ENCODE measurements at regions not wholly inside any gene's neighbourhood (a gene's known extent, or its start where the extent isn't known, plus 50 kb on each side); places are given as distances from the start of the nearest gene placed in this dataset.

DNA sequence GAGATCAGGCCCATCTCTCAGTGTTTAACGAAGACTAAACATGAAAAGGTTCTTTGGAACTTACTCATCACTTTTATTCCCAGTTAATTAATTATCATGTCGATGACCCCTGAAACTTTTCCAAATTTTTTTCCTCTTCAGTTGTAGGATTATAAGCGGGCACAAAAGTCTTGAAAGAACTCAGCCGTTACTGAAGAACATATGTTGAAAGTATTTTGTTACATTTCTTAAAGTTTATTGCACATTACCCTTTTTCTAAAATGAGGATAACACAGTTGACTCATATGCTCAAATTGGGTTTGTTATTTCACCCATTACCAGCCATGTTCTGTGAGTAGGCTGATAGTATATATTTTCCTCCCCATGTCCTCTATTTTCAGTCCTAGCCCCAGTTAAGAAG, 75.9 kb upstream of the COL3A1 start:
- no peak overlapping the region for H3K4me3 Mint-ChIP-seq
- H3K4me3 ChIP-seq (ENCODE audit: control insufficient read depth in 1 of 2, extremely low read depth in 1 of 2, low read length in 1 of 2): no peak overlapping the region
- no peaks in the 10 kb centered on the region for H3K36me3 ChIP-seq (ENCODE audit: control insufficient read depth in 2 of 2, extremely low read depth in 1 of 2, insufficient read depth in 1 of 2, low read length in 1 of 2)
- H3K4me1 ChIP-seq (ENCODE audit: control insufficient read depth in 1 of 2, extremely low read depth in 1 of 2, insufficient read depth in 2 of 2, low read length in 2 of 2): no peaks in the 10 kb centered on the region
- no peak for DNase-seq
- H3K36me3 Mint-ChIP-seq: no peaks in the 10 kb centered on the region
- POLR2A ChIA-PET: no interaction called here
- H3K27ac ChIP-seq (ENCODE audit: low read length): no peak overlapping the region
- no peaks in the 10 kb centered on the region for H3K9me3 ChIP-seq
- no peaks in the 10 kb centered on the region for H3K27me3 Mint-ChIP-seq
- CTCF ChIA-PET: no interaction called here
- no peaks in the 10 kb centered on the region for H3K27me3 ChIP-seq (replicated peaks in 1 of 2; ENCODE audit: control insufficient read depth in 2 of 2, extremely low read depth in 1 of 2, insufficient read depth in 2 of 2, low read length in 1 of 2)
- H3K4me1 Mint-ChIP-seq: no peaks in the 10 kb centered on the region
- H3K9me3 Mint-ChIP-seq: no peaks in the 10 kb centered on the region
- no CpG with 5 or more reads among the region's 4 CpGs for WGBS (ENCODE audit: insufficient coverage)
- no peak for ATAC-seq (replicated peaks in 1 of 4)
- no peak overlapping the region for H3K27ac Mint-ChIP-seq

DNA sequence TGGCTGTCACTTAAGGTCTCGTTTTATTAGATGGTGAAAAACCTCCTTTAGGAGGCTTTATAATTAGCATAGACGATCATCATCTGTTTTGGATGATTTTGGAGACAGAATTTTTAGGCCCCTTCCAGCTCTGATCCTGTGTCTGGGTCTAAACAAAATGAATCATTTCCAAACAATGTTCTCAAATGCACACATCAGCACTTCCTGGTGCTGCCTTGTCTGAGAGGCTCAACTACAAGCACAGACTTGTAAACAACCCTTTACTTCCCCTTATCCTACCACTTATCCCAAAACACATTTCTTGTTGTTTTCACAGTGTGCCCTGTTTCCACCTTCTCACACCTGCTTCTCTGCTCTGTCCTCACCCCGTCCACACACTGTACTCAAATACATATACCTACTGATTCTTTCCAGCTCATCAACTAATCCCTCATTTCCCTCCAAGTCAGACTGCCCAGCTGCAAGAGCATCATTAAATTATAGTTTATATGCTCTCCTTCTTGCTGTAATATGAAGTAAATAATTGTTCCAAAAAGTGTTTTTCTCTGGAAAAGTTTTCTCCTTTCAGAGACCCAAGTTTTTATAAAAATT, 71.2 kb upstream of the COL3A1 start:
- Histone ChIP-seq H3K9me3 (no peaks in the 10 kb centered on the region), H3K36me3 (ENCODE audit: control insufficient read depth in 2 of 2, extremely low read depth in 1 of 2, insufficient read depth in 1 of 2, low read length in 1 of 2) (no peaks in the 10 kb centered on the region), H3K4me1 (ENCODE audit: control insufficient read depth in 1 of 2, extremely low read depth in 1 of 2, insufficient read depth in 2 of 2, low read length in 2 of 2) (no peaks in the 10 kb centered on the region), H3K27ac (ENCODE audit: low read length) (no peak overlapping the region), H3K4me3 (ENCODE audit: control insufficient read depth in 1 of 2, extremely low read depth in 1 of 2, low read length in 1 of 2) (no peak overlapping the region), H3K27me3 (replicated peaks in 1 of 2; ENCODE audit: control insufficient read depth in 2 of 2, extremely low read depth in 1 of 2, insufficient read depth in 2 of 2, low read length in 1 of 2) (no peaks in the 10 kb centered on the region)
- ATAC-seq (replicated peaks in 1 of 4) (no peak), DNase-seq (no peak)
- ChIA-PET POLR2A (no interaction called here), CTCF (no interaction called here)
- Mint-ChIP-seq H3K27me3 (no peaks in the 10 kb centered on the region), H3K9me3 (peaks cover 0 to 3% (median 0%) of the 10 kb centered on the region in 3 donors), H3K27ac (no peak overlapping the region), H3K36me3 (no peaks in the 10 kb centered on the region), H3K4me1 (no peaks in the 10 kb centered on the region), H3K4me3 (no peak overlapping the region)
- 60% methylated on average over 1 of the region's 3 CpGs for WGBS (ENCODE audit: insufficient coverage)

DNA sequence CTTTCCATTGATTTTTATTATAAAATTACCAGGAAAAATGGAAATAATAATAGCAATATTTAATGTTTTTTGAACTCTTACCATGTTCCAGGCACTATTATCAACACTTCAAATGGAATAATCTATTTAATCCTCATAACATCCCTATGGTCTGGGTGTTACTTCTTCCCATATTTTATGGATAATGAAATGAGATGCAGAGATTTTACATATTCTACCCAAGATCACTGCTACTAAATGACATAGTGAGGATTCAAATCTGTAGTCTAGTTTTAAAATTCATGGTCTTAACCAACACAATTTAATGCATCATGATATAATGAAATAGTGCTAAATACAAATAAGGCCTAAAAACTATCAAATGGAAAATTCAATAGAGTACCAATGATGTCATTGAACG, 70.4 kb upstream of the COL3A1 start:
- Mint-ChIP-seq H3K36me3 (no peaks in the 10 kb centered on the region), H3K27me3 (no peaks in the 10 kb centered on the region), H3K4me1 (no peaks in the 10 kb centered on the region), H3K4me3 (no peak overlapping the region), H3K9me3 (peaks cover 0 to 3% (median 0%) of the 10 kb centered on the region in 3 donors), H3K27ac (no peak overlapping the region)
- DNase-seq (no peak), ATAC-seq (replicated peaks in 1 of 4) (no peak)
- Histone ChIP-seq H3K9me3 (no peaks in the 10 kb centered on the region), H3K27me3 (replicated peaks in 1 of 2; ENCODE audit: control insufficient read depth in 2 of 2, extremely low read depth in 1 of 2, insufficient read depth in 2 of 2, low read length in 1 of 2) (no peaks in the 10 kb centered on the region), H3K36me3 (ENCODE audit: control insufficient read depth in 2 of 2, extremely low read depth in 1 of 2, insufficient read depth in 1 of 2, low read length in 1 of 2) (no peaks in the 10 kb centered on the region), H3K27ac (ENCODE audit: low read length) (no peak overlapping the region), H3K4me3 (ENCODE audit: control insufficient read depth in 1 of 2, extremely low read depth in 1 of 2, low read length in 1 of 2) (no peak overlapping the region), H3K4me1 (ENCODE audit: control insufficient read depth in 1 of 2, extremely low read depth in 1 of 2, insufficient read depth in 2 of 2, low read length in 2 of 2) (no peaks in the 10 kb centered on the region)
- ChIA-PET POLR2A (no interaction called here), CTCF (no interaction called here)
- whole genome bisulfite sequencing (ENCODE audit: insufficient coverage): no CpG with 5 or more reads among the region's 1 CpG

DNA sequence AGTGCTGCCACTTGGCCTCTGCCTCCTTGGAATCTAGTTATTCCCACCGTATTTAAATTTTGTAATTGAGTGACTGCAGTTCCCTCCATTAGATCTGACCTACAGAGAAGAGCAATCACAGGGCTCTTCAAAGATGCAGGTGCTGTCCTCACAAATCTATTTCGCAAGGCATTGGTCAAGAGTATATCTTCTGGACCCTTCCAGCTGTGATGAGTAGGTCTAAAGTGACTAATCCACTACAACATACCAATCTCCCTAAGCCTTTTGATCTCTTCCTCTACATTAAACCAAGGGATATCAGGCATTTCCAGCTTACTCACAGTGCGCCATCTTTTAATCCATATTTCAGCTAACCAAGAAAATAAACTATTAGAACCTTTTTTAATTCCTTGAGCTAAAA, 65.1 kb upstream of the COL3A1 start:
- H3K4me3 Mint-ChIP-seq: no peak overlapping the region
- no peaks in the 10 kb centered on the region for H3K4me1 Mint-ChIP-seq
- ChIA-PET CTCF (no interaction called here), POLR2A (no interaction called here)
- no peaks in the 10 kb centered on the region for H3K27me3 ChIP-seq (replicated peaks in 1 of 2; ENCODE audit: control insufficient read depth in 2 of 2, extremely low read depth in 1 of 2, insufficient read depth in 2 of 2, low read length in 1 of 2)
- WGBS (ENCODE audit: insufficient coverage): 100% methylated on average over 2 of the region's 3 CpGs
- H3K9me3 Mint-ChIP-seq: peaks cover 0 to 7% (median 3%) of the 10 kb centered on the region in 3 donors
- no peaks in the 10 kb centered on the region for H3K36me3 ChIP-seq (ENCODE audit: control insufficient read depth in 2 of 2, extremely low read depth in 1 of 2, insufficient read depth in 1 of 2, low read length in 1 of 2)
- H3K9me3 ChIP-seq: no peaks in the 10 kb centered on the region
- H3K27me3 Mint-ChIP-seq: no peaks in the 10 kb centered on the region
- ATAC-seq (replicated peaks in 1 of 4) (no peak), DNase-seq (no peak)
- H3K27ac ChIP-seq (ENCODE audit: low read length): no peak overlapping the region
- H3K4me1 ChIP-seq (ENCODE audit: control insufficient read depth in 1 of 2, extremely low read depth in 1 of 2, insufficient read depth in 2 of 2, low read length in 2 of 2): no peaks in the 10 kb centered on the region
- H3K27ac Mint-ChIP-seq: no peak overlapping the region
- no peak overlapping the region for H3K4me3 ChIP-seq (ENCODE audit: control insufficient read depth in 1 of 2, extremely low read depth in 1 of 2, low read length in 1 of 2)
- H3K36me3 Mint-ChIP-seq: no peaks in the 10 kb centered on the region

DNA sequence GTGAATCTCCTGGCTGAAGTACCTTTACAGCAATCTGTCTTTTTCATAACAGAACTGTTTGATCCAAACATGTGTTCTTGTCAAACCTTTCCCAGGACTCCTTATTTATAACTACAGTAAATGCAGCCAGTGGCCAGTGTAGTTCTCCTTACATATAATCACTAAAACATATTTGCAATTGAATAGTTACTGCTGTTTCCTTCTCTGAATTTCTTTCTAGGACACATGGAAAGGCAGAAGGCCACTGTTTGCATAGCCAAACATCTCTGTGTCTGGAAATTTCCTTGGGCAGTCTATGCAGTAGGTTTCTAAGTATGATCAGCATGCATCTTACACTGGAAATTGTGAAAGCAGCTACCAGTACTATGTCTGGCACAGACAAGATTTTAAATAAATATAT, 57.4 kb upstream of the COL3A1 start:
- no peaks in the 10 kb centered on the region for H3K9me3 Mint-ChIP-seq
- CTCF ChIA-PET: no interaction called here

DNA sequence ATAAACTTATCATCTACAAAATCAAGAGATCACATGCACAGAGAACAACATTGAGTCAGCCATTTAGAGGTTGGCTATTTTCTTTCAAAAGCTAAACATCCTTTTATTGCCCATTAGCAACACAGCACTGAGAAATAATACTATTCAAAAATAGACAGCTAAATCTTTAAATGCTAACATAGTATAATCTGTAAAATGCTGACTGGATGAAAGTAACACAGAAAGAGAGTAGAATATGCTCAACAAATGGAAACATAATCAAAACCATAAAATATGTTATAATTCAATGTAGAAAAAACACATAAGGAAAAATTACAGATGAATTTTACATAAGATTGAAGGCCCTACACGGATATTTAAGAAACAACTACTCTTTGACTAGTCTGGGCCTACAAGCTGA, 56.5 kb upstream of the COL3A1 start:
- H3K4me1 Mint-ChIP-seq: no peaks in the 10 kb centered on the region
- no peaks in the 10 kb centered on the region for H3K27me3 ChIP-seq (replicated peaks in 1 of 2; ENCODE audit: control insufficient read depth in 2 of 2, extremely low read depth in 1 of 2, insufficient read depth in 2 of 2, low read length in 1 of 2)
- no peaks in the 10 kb centered on the region for H3K9me3 Mint-ChIP-seq
- 67% methylated on average over 1 of the region's 1 CpG for WGBS (ENCODE audit: insufficient coverage)
- H3K36me3 Mint-ChIP-seq: no peaks in the 10 kb centered on the region
- no peaks in the 10 kb centered on the region for H3K4me1 ChIP-seq (ENCODE audit: control insufficient read depth in 1 of 2, extremely low read depth in 1 of 2, insufficient read depth in 2 of 2, low read length in 2 of 2)
- H3K27me3 Mint-ChIP-seq: no peaks in the 10 kb centered on the region
- no peak overlapping the region for H3K4me3 ChIP-seq (ENCODE audit: control insufficient read depth in 1 of 2, extremely low read depth in 1 of 2, low read length in 1 of 2)
- no peaks in the 10 kb centered on the region for H3K9me3 ChIP-seq
- POLR2A ChIA-PET: no interaction called here
- no peak overlapping the region for H3K27ac ChIP-seq (ENCODE audit: low read length)
- CTCF ChIA-PET: no interaction called here
- ATAC-seq (replicated peaks in 1 of 4) (no peak), DNase-seq (no peak)
- no peak overlapping the region for H3K27ac Mint-ChIP-seq
- no peaks in the 10 kb centered on the region for H3K36me3 ChIP-seq (ENCODE audit: control insufficient read depth in 2 of 2, extremely low read depth in 1 of 2, insufficient read depth in 1 of 2, low read length in 1 of 2)
- no peak overlapping the region for H3K4me3 Mint-ChIP-seq

More for the DNA sequence above, 57.4 kb upstream of the COL3A1 start:
- DNase-seq (no peak), ATAC-seq (replicated peaks in 1 of 4) (no peak)
- no peak overlapping the region for H3K27ac Mint-ChIP-seq
- no peak overlapping the region for H3K4me3 Mint-ChIP-seq
- no peak overlapping the region for H3K4me3 ChIP-seq (ENCODE audit: control insufficient read depth in 1 of 2, extremely low read depth in 1 of 2, low read length in 1 of 2)
- no peaks in the 10 kb centered on the region for H3K9me3 ChIP-seq
- H3K36me3 ChIP-seq (ENCODE audit: control insufficient read depth in 2 of 2, extremely low read depth in 1 of 2, insufficient read depth in 1 of 2, low read length in 1 of 2): no peaks in the 10 kb centered on the region
- H3K4me1 ChIP-seq (ENCODE audit: control insufficient read depth in 1 of 2, extremely low read depth in 1 of 2, insufficient read depth in 2 of 2, low read length in 2 of 2): no peaks in the 10 kb centered on the region
- H3K27ac ChIP-seq (ENCODE audit: low read length): no peak overlapping the region
- no peaks in the 10 kb centered on the region for H3K27me3 Mint-ChIP-seq
- H3K36me3 Mint-ChIP-seq: no peaks in the 10 kb centered on the region
- H3K27me3 ChIP-seq (replicated peaks in 1 of 2; ENCODE audit: control insufficient read depth in 2 of 2, extremely low read depth in 1 of 2, insufficient read depth in 2 of 2, low read length in 1 of 2): no peaks in the 10 kb centered on the region
- H3K4me1 Mint-ChIP-seq: no peaks in the 10 kb centered on the region
- POLR2A ChIA-PET: no interaction called here

DNA sequence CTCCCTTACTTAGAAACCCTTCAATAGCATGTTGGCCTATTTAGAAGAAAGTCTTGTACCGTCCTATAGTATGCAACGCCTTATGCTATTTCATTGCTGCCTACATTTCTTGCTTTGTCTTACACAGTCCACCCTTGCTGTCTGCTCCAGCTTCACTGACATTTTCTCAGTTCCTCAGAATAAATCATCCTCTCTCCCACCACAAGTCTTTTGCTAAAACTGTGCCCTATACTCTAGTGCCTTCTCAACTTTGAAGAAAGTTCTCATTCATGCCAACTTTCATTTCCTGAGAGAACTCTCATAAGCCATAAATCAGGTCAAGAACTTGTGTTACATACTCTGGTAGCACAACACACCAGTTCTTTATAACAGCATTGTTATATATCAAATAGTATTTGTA, 54.3 kb upstream of the COL3A1 start:
- 33% methylated on average over 2 of the region's 2 CpGs for WGBS (ENCODE audit: insufficient coverage)
- H3K9me3 ChIP-seq: no peaks in the 10 kb centered on the region
- H3K4me1 ChIP-seq (ENCODE audit: control insufficient read depth in 1 of 2, extremely low read depth in 1 of 2, insufficient read depth in 2 of 2, low read length in 2 of 2): no peaks in the 10 kb centered on the region
- POLR2A ChIA-PET: no interaction called here
- no peak for ATAC-seq (replicated peaks in 1 of 4)
- H3K4me3 Mint-ChIP-seq: no peak overlapping the region
- no peaks in the 10 kb centered on the region for H3K4me1 Mint-ChIP-seq
- H3K36me3 Mint-ChIP-seq: no peaks in the 10 kb centered on the region
- CTCF ChIA-PET: no interaction called here
- H3K27me3 ChIP-seq (replicated peaks in 1 of 2; ENCODE audit: control insufficient read depth in 2 of 2, extremely low read depth in 1 of 2, insufficient read depth in 2 of 2, low read length in 1 of 2): no peaks in the 10 kb centered on the region
- no peaks in the 10 kb centered on the region for H3K27me3 Mint-ChIP-seq
- no peak overlapping the region for H3K4me3 ChIP-seq (ENCODE audit: control insufficient read depth in 1 of 2, extremely low read depth in 1 of 2, low read length in 1 of 2)
- no peak overlapping the region for H3K27ac ChIP-seq (ENCODE audit: low read length)
- DNase-seq: no peak
- peaks cover 0 to under 1% (median 0%) of the 10 kb centered on the region in 3 donors for H3K9me3 Mint-ChIP-seq
- no peaks in the 10 kb centered on the region for H3K36me3 ChIP-seq (ENCODE audit: control insufficient read depth in 2 of 2, extremely low read depth in 1 of 2, insufficient read depth in 1 of 2, low read length in 1 of 2)
- H3K27ac Mint-ChIP-seq: no peak overlapping the region
